GM18861 (cell line): ENCODE measurements at regions not wholly inside any gene's neighbourhood (a gene's known extent, or its start where the extent isn't known, plus 50 kb on each side); places are given as distances from the start of the nearest gene placed in this dataset.

ENCODE experiments used
- ATAC-seq: cut with Tn5 transposase; IDR thresholded peaks from one replicate; pipeline ENCODE4 v1.9.1; 2021; ENCODE audit not compliant: unreplicated experiment

DNA sequence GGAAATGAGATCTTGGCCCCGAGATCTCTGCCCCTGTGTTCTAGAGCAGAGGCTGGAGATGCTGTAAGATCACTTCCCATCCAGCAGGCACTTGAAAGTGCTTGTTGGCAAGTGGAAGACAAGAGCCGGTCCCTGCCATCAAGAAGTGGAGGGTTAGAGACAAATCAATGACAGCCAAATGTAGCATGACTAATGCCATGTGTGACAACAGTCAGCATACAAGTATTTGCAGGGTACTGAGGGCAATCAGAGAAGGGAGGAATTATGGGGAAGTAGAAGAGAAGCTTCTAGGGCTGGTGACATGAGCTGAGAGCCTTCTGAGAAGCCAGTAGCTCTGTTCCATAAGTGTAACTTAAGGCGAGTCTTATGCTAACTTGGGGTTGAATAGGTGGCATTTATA is 58.6 kb downstream of the TMEM17 start:
- ATAC-seq, result no peak

DNA sequence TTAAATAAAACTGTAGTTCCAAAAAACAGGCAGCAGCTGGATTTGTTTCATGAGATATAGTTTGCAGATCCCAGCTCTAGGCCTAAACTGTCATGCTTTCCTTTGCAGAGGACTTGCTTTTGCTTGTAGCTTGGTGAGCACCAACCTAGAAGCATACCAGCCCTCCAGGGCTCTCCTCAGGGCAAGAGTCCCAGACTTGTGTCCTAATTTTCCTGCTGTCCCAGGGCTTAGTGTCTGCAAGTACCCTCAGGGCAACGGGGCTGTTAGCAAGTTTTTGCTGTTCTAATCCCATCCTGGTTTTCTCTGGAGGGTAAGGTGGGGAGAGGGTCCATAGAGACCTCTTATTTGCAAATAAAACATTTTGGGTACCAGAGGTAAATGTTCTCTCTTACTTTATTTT is 59.5 kb downstream of the TMEM17 start:
- ATAC-seq, result no peak

GRCh38 chr2:62443886-62444285 is 62.1 kb downstream of the TMEM17 start:
- ATAC-seq, result no peak

DNA sequence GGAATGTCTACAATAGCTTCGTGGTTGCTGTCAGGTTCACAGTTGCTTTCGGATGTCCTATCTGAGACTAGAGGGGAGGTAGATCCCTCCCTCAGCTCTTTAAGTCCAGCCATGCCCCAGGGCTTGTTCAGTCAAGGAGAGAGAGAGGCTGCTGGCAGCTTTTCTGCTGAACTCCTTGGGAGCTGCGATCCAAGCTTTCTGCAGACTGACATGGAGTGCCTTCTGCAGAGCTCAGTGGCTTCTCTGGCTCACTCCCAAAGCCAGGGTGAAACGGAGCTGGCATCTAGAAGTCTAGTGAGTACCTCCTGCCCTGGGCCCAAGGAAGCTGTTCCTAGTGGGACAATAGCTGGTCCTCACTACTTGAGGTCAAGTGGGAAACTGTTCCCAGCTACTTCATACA is 62.5 kb downstream of the TMEM17 start:
- ATAC-seq, result no peak

DNA sequence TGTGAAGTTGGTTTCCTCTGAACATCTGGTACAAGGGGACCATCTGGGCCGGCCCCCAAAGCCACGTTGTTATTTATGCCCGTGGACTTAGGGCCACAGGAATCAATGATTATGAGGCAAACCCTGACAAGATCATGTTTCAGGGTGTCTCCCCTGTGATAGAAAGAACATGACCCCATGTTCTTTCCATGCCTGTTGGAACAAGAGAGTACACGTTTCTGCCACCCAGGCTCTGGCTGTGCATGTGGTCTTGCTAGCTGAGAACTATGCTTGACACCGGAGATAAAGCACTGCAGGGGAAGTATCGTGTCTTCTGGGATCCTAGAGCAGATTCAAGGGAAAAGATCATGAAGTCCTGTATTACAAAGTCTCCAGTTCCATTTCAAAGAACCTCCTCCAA is 64.2 kb downstream of the TMEM17 start:
- ATAC-seq, result no peak

DNA sequence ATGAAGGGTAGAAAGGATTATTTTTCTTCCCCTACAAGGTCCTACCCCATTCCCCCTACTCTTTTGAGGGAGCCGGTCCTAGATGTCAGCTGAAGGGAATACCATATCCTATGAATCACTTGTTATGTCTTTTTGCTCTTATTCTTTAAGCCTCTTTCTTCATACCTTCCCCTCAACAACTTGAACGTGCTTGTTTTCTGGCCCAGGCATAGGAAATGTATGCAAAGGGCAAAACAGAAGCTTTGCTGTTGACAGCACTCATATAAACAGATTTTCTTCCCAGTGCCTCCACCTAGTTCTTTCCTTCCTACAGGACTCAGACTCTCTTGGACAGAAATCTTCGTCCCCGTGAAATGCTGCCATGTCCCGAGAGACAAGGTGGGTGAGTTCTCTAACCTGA is 64.6 kb downstream of the TMEM17 start:
- no peak for ATAC-seq

DNA sequence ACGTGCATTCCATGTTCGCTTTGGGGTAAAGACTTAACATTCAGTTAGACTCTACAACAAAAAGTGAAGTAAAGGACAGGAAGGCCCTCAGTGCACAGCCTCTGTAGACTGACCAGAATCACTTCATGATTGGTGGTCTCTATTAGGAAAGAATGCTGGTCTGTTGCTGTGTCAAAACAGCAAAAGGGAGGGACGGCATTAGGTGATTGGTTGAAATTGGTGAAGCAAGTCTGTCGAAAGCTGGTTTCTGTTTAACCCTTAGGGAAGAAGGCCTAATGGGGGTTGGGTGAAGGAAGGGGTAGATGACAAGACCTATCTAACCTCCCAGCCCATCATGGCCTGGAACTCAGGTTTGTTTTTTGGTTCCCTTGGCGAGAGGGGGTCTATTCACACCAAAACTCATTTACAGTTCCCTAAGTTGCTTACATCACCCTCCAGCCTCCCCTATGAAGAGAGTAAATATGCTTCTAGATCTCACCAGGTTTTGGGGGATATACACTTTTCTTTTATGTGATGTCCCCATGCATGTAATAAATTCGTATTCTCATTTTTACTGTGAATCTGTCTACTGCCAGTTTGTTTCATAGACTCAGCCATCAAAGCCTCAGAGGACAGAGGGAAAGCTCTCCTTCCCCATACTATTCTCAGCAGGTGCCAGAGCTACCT is 65.6 kb downstream of the TMEM17 start:
- no peak for ATAC-seq

- ATAC-seq, result no peak
These were observed 66.6 kb downstream of the TMEM17 start for GRCh38 chr2:62439425-62439824.

- ATAC-seq, result no peak
These were observed 68.2 kb downstream of the TMEM17 start for GRCh38 chr2:62437785-62438184.

DNA sequence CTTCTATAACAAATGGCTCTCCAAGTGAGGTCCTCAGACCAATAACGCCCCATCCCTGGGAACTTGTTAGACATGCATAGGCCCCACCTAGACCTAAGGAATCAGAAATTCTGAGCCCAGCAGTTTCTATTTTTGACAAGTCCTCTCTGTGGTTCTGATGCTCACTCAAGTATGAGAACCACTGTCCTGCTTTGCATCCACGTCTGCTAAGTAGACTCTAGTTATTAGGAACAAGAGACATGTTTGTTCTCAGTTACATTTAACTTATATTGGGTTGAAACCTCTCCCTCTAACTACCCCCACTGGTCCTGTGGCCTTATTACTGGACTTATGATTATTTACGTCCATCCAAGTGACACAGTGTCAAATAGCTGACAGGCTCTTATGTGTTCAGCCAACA is 70.3 kb downstream of the TMEM17 start:
- ATAC-seq, result peak; percentile 83

DNA sequence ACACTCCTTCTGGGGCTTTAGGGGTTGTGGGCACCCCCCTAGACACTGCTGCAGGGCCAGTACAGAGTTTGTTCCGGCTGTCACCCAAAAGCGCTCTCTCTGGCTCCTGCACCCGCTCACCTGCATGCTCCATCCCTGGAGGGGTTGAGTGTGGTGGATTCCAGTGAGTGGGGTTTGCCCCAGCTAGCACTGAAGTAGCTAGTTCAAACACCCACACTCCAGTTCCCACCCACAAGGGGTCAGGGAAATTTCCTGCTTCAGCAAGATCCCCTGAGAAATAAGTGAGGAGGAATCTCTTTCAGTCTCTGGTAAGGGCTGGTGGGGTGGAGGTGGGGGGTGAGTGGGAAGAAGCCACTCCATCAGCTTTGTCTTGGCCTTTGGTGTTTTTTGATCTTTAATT is 73.6 kb downstream of the TMEM17 start:
- ATAC-seq, result no peak

- no peak for ATAC-seq
These were observed 74.5 kb downstream of the TMEM17 start for GRCh38 chr2:62431512-62431911.

DNA sequence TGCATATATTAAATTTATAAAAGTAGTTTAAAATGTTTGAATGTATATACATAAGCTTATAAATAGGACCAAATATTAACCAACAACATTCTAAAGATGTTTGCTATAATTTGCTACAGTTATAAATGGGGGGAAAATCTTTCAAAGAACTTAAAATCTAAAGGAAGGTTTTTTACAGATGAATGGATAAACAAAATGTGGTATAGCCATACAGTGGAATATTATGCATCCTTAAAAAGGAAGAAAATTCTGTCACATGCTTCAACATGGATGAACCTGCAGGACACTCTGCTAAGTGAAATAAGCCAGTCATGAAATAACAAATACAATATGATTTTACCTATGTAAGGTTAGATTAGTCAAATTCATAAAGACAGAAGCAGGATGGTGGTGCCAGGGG is 75.8 kb downstream of the TMEM17 start:
- ATAC-seq, result no peak

DNA sequence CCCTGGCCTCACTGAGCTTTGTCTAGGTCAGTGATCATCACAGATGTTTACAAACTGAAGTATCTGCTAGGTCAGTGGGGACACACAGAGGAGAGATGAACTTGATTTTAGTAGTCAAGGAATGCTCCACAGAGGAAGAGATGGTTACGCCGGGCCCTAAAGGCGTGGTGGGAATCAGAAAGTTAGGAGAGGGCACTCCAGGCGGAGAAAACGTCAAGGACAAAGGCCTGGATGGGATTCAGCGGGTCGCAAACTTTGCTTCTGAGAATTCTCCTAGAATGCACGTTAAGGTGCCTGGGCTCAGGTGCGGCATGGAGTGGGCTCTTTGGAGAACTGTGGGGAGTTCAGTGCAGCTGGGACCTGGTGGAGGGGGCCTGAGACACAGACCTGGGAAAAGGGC is 78.8 kb downstream of the TMEM17 start:
- no peak for ATAC-seq

GRCh38 chr2:62426154-62426912 is 79.7 kb downstream of the TMEM17 start:
- no peak for ATAC-seq

DNA sequence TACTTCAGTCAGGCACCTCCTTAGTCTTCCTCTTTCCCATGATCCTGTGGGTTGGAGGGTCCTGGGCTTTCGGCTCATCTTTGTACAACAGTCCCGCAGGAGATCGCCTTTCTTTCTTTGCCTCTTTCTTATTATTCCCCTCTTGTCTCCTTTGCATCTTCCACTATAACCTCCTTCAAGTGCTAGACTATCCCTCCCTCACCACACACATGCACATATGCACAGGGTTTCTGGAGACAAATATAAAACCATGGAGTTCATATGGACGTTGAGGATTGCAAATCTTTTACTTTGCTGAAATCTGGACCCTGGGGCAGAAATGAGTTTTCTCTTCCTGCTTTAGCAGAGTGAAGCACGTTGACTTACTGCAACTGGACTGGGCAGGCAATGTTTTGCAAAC is 80.3 kb downstream of the TMEM17 start:
- no peak for ATAC-seq

- no peak for ATAC-seq
These were observed 81.1 kb downstream of the TMEM17 start for GRCh38 chr2:62424899-62425298.

DNA sequence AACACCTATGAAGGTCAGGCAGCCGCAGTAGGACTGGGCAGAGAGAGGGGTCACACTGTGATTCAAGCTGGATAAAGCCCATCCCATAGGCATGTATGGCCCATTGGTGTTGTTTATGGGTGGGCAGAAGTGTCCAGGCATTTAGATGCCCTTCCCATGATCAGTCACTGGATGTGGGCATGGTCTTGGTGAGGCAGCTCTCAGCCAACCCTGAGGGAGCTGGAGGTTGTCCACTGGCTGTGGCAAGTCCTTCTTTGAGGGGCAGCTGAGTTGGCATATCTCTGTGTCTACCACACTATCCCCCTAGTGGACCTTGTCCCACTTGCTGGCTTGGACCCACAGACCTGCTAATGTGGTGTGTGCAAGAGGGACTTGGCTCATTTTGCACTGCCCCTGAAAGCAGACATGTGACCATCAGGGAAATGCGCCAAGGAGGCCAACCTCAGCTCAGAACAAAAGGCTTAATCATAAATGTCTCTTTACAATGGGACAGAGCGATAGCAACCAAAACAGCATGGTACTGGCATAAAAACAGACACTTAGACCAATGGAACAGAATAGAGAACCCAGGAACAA is 82.0 kb downstream of the TMEM17 start:
- no peak for ATAC-seq

DNA sequence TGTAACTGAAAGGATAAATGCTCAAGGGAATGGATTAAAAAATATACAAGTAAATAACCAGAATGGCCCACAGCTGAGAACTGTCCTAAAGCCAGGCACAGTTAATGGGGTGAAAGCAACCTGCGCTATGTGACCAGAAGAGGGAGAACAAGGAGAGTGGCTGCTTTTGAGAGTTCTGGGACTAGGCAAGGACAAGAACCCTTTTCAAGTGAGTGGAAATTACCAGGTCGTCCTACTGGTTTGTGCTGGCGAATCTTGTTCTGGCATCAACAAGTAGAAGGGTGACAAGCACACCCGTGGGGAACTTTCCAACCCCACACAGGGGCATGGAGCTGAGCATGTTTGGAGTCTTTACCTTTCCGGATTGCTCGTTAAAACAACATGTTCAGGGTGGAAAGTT is 82.8 kb downstream of the TMEM17 start:
- ATAC-seq, result no peak

GRCh38 chr2:62415518-62415917 is 90.5 kb downstream of the TMEM17 start:
- ATAC-seq, result no peak

- ATAC-seq, result peak; percentile 71
These were observed 91.0 kb downstream of the TMEM17 start for GRCh38 chr2:62415019-62415431.

GRCh38 chr2:62413116-62413663 is 92.8 kb downstream of the TMEM17 start:
- no peak for ATAC-seq
